Fibroblast of peridontal ligament (primary cell): ENCODE measurements at regions not wholly inside any gene's neighbourhood (a gene's known extent, or its start where the extent isn't known, plus 50 kb on each side); places are given as distances from the start of the nearest gene placed in this dataset.
"Not testable (repeated sequence)": the region's sequence is repeated elsewhere in the genome, so short reads cannot be mapped to it uniquely, and the experiment has no call there.

ENCODE experiments used
- DNase-seq: peaks from one replicate; pipeline ENCODE4 v3.0.0-alpha.2; 2010; ENCODE audit errors: extremely low read depth

DNA sequence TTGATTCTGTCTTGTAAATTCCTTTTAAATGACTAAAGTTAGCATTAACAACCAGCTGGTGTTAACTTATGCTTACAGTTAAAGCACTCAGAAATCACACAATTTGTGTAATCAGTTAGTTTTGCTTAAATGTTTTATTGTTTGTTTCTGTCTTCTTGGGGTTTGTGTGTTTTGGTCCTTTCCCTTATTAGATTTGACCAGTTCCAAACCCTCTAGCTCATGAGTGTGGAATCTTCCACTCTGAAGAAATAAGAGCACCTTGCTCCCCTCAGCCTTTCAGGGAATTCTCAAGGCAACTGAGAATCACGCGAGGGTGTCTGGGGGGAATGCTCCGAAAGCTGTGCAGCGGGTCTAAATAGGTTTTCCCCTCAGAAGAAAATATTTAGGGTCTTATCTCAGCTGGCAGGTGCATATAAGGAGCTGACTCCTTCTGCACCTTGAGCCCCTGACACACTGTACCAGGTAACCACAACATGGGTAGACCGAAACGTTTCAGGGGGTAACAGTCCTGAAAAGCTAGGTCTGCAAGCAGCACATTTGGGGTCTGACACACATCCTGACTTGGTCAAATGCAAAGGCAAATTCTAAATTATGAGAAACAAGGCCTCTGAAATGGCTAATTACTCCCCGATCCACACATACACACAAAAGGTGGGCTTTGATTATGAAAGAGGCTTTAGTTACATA, 188.1 kb upstream of the ETV3 start:
- DNase-seq: no peak

DNA sequence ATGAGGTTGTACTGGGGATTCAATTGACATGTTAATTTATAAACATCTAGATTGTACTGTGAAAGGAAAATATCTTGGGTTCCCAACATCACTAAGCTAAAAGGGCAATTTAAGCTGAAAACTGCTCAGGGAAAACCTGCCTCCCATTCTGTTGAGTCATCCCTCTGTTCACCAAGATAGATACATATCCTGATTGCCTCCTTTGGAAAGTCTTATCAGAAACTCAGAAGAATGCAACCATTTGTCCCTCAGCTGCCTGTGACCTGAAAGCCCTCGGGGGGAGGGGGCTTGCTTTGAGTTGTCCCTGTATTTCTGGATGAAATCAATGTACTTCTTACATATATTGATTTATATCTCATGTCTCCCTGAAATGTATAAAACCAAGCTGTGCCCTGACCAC, 187.0 kb upstream of the ETV3 start:
- DNase-seq: no peak

DNA sequence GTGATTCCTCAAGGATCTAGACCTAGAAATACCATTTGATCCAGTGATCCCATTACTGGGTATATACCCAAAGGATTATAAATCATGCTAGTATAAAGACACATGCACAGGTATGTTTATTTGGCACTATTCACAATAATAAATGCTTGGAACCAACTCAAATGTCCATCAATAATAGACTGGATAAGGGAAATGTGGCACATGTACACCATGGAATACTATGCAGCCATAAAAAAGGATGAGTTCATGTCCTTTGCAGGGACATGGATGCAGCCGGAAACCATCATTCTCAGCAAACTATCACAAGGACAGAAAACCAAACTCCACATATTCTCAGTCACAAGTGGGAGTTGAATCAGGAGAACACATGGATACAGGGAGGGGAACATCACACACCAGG, 183.8 kb upstream of the ETV3 start:
- DNase-seq: not testable (repeated sequence)

DNA sequence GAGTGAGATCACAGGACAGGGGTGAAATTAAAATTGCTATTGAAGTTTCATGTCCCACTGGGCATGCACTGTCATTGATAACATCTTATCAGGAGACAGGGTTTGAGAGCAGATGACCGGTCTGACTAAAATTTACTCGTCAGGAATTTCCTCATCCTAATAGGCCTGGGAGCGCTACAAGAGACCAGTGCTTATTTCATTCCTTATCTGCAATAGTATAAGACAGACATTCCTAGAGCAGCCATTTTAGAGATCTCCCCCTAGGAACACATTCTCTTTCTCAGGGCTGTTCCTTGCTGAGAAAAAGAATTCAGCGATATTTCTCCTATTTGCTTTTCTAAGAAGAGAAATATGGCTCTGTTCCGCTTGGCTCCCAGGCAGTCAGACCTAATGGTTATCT, 181.4 kb upstream of the ETV3 start:
- DNase-seq: no peak

DNA sequence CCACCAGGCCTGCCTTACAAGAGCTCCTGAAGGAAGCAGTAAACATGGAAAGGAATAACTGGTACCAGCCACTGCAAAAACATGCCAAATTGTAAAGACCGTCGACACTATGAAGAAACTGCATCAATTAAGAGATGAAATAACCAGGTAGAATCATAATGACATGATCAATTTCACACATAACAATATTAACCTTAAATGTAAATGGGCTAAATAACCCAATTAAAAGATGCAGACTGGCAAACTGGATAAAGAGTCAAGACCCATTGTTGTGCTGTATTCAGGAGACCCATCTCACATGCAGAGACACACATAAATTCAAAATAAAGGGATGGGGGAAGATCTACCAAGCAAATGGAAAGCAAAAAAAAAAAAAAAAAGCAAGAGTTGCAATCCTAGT, 179.0 kb upstream of the ETV3 start:
- DNase-seq: not testable (repeated sequence)

DNA sequence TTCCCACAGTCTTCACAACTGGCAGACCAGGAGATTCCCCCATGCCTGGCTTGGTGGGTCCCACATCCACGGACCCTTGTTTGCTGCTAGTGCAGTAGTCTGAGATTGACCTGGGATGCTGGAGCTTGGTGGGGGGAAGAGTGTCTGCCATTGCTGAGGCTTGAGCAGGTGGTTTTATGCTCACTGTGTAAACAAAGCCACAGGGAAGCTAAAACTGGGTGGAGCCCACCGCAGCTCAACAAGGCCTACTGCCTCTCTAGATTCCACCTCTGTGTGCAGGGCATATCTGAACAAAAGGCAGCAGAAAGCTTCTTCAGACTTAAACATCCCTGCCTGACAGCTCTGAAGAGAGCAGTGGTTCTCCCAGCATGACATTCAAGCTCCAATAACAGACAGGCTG, 177.3 kb upstream of the ETV3 start:
- DNase-seq: no peak

DNA sequence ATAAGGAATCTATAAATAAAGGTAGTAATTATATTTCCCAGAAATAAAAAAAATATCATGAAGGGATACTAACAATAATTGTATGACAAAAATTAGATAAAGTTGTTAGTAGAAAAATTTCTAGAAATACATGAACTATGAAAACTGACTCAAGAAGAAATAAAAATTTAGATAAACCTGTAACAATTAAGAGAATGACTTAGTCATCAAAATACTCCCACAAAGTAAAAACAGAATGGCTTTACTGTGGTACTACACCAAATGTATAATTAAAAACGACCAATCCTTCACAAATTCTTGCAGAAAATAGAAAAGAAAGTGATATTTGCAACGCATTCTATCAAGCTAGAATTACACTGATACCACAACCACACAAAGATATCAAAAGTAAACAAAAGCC, 176.2 kb upstream of the ETV3 start:
- DNase-seq: no peak

DNA sequence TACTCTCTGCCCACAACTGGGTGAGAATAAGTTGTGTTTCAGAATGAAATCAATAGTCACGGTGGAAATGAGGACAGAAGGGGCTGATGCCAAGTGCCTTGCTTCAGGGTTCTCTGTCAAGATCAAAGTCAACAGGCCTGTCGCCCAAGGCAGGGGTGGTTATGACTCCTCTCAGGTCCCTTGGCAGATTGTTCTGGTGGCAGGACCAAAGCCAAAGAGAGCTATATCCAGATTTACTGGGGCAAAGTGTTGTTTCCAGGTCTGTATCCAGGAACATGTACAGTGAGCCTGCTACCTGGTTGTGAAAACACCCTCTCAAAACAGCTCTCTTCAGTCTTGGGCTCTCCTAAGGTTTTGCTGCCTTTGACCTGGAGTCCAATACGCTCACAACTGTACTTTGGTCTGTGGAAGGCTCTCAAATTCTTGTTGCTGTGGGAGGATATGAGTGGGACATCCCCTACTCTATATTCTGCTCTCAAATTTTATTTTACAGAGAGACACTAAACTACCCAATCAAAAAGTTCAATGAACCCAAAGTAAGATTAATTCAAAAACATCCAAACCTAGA, 175.1 kb upstream of the ETV3 start:
- no peak for DNase-seq

DNA sequence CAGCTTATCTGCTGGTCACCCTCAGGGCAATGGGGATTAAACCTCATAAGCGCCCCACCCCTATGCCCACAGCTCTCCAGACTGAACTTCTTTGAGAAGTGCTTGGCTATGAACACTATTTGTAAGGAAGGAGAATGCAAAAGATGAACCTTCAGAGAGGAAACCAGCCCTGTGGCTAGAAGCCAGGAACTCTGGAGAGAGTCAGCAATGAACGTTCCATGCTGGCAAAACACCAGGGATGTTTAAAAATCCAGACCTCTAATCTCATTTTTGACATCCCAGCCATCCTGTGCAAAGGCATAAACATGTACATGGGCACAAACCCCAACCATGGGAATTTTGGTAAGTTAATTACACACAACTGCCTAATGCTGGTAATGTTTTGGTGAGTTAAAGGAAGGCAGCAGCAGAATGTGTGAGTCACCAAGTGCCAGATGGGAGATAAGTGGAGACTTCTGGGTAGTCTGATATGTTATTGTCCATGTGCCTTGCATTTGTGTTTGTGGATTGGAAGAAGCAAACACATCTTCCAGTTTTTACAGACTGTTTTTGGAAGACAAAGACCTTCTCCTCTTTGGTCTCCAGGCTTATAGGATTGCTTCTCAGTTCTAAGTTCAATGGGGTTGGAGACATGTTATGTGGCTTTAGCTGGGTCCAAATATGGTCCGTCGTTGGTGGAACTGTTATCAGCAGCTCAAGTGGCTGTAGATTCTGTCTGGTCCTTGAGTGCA, 174.1 kb upstream of the ETV3 start:
- DNase-seq: peak; percentile 28

DNA sequence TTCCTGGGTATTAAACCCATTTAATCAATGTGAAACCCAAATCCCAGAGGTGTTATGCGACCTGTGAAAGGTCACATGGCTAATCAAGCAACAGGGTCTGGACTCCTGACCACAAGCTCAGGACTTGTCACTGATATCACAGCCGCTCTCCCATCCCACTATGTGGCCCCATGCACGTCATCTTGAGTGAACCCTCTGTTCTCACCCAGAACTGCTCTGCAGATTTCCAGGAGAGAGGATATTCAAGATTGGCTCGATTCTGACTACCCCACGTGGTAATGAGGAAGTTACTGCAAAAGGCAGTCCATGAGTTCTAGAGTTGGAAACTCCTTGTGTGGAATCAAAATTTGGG, 173.5 kb upstream of the ETV3 start:
- DNase-seq: no peak

DNA sequence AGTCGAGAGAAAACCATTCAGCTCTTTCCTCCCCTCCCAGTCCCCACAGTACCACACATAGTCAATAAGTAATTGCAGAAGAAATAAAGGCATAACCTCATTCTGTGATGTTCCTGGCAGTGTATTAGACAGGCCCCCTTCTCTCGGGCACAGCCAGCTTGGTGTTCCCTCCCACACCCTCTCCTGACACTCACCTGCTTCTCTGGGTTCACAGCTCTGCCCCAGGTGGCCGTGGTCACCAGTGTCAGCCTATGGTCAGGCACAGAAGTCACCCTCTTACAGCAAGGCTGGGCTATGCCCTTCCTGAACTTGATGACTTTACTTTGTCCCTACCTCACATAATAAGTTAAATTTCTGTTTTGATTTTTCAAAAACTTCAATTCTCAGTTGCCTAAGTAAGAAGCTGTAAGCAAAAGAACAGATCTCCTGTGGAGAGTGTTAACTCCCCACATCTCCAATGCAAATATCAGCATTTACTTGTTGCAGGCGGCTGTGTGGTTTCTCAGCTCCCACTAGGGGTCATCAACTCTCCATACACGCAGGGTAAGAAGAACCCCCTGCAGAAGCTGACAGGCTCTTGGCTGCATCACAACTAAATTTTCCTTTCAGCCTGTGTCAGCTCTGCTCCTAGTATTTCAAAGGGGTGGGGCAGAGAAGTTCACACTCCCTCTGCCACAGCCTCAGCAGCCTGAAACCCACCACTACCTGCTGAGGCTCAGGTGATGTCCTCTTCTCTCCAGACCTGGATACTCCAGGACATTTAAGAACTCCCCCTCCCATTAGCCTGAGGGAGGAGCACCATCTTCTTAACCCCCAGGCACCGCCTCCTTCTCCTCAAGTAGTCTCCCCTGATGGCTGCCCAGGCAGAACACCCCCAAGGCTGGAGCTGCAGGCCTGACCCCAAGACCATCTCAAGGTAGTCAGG, 172.9 kb upstream of the ETV3 start:
- peak; percentile 23 for DNase-seq

DNA sequence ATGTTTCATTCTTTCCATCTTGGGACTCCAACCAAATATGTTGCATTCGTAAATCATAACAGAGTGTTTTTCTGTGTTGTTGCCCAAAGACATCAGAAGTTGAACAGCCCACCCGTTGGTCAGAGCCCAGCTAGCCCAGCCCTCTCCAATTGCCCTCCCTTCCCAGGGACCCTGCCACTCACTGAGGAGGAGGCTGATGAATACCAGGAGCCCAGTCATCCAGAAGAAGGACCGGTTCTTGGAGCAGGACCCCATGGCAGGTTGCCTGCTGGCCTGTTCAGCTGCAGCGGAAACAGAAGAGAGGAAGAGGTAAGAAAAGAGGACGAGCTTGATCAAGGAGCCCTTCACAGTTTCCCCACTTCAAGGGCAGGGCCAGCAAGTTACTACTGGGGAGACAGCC, 172.2 kb upstream of the ETV3 start:
- no peak for DNase-seq

DNA sequence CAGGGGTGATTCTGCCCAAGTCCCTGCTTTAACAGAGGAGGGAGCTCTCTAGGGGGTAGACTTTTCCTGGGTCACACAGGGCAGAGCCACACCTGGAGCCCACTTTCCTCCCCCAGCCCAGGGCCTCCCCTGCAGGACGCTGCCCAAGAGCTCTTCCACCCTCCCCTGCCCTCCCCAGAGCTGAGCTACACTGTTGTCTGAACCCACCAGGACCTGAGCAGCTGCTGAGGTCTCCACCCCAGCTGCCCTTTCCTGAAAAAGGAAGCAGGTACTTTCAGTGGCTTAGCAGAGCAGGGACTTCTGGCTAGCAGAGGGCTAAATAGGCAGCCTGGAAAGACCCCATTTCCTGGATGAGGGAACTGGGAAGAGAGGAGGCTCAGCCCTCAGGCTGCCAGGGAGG, 169.3 kb upstream of the ETV3 start:
- no peak for DNase-seq

DNA sequence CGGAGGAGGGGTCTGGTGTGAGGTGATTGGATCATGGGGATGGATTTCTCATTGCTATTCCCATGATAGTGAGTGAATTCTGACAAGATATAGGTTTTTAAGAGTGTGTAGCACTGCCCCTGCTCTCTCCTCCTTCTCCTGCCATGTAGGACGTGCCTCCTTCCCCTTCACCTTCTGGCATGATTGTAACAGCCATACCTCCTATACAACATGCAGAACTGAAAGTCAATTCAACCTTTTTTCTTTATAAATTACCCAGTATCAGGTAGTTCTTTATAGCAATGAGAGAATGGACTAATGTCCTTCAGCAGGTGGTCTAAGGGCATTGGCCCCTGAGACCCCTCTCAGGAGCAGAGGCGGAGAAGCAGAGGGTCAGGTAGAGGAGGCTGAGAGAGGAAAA, 168.7 kb upstream of the ETV3 start:
- DNase-seq: no peak

DNA sequence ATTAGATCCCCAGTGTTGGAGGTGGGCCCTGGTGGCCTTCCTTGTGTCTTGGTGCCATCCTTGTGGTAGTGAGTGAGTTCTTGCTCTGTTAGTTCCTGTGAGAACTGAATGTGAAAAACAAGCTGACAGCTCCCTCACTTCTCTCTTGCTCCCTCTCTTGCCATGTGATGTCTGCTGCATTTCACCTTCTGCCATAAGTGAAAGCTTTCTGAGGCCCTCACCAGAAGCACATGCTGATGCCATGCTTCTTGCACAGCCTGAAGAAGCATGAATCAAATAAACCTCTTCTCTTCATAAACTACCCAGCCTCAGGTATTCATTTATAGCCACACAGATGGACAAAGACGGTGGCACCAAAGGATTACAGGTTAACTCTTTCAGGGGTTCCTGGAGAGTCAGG, 166.1 kb upstream of the ETV3 start:
- DNase-seq: no peak

DNA sequence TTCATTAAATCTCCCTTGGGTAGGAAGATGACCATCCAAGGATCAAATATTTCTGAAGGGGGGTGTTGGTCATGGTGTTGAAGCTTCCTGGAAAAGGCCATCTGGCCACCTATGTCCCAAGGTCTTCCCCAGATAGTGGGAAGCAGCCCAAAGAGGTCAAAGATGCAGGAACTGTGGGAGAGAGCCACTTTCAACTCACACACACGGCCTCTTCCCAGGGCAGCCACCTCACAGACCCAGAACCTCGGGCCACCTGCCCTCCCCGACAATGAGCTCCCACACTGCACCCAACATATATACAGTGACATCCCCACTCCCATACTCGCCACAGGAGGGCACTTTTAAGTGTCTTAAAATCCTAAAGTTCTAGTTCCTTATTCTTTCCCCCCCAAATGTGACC, 164.5 kb upstream of the ETV3 start:
- DNase-seq: no peak

DNA sequence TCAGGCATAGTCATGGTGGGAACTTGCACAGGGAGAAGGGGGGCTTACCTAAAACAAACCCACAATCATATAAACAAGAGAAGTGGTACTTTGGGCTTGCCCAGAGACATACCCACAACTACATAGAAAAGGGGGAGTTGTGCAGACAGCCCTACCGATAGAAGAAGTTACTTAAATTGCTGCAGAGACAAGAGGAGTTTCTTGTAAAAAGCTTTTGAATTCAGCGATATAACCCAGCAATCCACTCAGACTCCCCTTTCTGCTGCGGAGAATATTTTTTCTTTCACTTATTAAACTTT, 164.0 kb upstream of the ETV3 start:
- no peak for DNase-seq

DNA sequence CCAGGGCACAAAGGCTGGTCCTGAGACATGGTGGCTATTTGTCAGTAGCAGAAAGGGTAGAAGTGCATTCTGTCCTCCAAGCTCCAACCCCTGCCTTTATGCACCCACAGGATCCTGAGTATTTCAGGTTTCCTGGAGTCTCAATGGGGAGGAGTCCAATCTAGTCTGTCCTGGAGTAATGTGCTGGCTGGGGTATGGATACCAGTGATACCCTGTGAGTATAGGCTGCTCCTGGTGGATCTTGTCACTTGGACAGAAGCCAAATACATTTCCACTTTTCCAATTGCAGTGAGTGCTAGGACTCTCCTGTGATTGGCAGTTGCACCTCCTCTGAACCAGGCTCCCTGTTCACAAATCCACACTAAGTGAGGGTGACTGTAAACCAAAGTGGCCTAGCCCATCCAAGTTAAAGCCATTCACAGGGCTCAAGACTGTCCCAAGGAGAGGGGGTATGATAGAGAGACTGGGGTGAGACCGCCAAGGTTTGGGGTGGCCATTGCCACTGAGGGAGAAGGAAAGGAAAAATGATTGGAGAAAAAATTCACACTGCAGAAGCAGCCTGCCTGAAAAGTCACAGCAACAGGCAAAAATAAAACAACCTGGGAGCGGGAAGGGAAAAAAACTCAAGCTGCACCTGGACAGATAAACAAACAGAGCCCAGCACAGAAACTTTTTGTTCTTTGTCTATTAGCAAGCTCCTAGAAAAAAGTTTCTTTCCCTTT, 163.4 kb upstream of the ETV3 start:
- DNase-seq: no peak

DNA sequence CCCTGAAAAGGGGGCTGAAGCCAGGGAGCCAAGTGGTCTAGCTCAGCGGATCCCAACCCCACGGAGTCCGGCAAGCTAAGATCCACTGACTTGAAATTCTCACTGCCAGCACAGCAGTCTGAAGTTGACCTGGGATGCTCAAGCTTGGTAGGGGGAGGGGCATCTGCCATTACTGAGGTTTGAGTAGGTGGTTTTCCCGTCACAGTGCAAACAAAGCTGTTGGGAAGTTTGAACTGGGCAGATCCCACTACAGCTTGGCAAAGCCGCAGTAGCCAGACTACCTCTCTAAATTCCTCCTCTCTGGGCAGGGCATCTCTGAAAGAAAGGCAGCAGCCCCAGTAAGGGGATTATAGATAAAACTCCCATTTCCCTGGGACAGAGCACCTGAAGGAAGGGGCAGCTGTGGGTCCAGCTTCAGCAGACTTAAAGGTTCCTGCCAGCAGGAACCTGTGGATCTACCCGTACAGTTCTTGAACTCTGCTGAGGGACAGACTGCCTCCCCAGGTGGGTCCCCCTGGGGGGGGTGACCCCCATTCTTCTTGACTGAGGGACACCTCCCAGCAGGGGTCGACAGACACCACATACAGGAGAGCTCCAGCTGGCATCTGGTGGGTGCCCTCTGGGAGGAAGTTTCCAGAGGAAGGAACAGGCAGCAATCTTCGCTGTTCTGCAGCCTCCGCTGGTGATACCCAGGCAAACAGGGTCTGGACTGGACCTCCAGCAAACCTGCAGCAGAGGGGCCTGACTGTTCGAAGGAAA, 156.4 kb upstream of the ETV3 start:
- not testable (repeated sequence) for DNase-seq

DNA sequence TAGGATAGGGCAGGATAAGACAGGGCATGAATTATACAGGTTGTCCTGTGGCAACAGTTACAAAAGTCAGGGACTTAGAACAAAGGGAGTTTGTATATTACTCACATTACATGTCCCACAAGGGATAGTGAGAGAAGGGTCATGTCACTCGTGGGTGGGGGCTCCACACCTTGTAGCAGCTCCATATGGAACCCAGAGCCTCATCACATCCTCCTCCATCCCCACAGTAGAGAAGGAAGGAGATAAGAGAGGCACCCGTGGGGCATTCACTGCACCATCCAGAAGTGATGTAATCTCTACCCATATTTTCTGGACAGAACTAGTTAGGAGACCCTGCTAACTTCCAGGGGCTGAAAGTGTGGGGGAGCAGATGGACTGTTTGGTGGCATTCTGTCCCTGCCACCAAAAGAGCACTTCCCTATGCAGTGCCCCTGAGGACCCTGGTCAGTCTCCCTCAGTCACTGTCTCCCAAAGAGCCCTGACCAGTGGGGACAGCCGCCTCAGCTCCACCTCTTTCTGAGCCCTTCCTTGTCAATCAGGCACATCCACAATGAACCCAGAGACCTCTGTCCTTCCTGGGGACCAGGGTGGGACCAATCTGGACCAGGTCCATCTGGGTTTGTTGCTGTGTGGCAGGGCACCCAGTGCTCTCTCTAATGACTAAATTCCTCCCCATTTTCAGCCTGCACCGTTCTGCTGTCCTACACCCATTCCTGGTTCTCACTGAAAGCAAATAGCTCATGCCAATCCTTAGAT, 154.8 kb upstream of the ETV3 start:
- no peak for DNase-seq
